ENCODE measurements at regions not wholly inside any gene's neighbourhood (a gene's known extent, or its start where the extent isn't known, plus 50 kb on each side); places are given as distances from the start of the nearest gene placed in this dataset.

DNA sequence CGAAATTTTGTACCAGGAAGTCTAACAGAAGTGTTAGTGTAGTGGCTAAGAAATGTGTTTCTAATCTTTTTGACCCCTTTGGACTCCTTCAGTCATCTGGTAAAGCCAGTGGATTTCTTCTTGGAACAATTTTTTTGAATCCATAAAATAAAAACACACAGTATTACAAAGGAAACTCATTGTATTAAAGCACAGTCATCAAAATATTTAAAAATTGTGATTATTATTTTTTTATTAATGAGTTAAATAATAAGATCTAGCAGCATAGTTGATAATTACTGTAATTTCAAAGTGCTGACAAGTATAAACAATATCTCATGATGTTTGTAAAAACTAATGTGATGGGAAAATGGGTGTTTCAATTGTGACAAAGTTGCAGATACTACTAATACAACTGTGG is 72.2 kb upstream of the LRRC3B start:
- dilution Hi-C loops (cut with MboI; ENCODE audit: extremely low pct_ligation_motif_present, low sequenced_read_pairs) (no loop called here), intact Hi-C loops (cut with micrococcal nuclease) (no loop called here)
- H3K9me3 ChIP-seq (replicated peaks; ENCODE audit: control insufficient read depth, insufficient read depth, low read length): no peaks in the 10 kb centered on the region
- H3K79me2 ChIP-seq (ENCODE audit: control insufficient read depth, insufficient read depth, low read length): no peaks in the 10 kb centered on the region
- no peak for FAIRE-seq
- H3K4me2 ChIP-seq (ENCODE audit: insufficient read depth, low read length): no peak overlapping the region
- no peaks in the 10 kb centered on the region for H3K27me3 ChIP-seq (ENCODE audit: control insufficient read depth in 2 of 2, insufficient read depth in 2 of 2, low read length in 2 of 2)
- TF ChIP-seq, protein P1, sequence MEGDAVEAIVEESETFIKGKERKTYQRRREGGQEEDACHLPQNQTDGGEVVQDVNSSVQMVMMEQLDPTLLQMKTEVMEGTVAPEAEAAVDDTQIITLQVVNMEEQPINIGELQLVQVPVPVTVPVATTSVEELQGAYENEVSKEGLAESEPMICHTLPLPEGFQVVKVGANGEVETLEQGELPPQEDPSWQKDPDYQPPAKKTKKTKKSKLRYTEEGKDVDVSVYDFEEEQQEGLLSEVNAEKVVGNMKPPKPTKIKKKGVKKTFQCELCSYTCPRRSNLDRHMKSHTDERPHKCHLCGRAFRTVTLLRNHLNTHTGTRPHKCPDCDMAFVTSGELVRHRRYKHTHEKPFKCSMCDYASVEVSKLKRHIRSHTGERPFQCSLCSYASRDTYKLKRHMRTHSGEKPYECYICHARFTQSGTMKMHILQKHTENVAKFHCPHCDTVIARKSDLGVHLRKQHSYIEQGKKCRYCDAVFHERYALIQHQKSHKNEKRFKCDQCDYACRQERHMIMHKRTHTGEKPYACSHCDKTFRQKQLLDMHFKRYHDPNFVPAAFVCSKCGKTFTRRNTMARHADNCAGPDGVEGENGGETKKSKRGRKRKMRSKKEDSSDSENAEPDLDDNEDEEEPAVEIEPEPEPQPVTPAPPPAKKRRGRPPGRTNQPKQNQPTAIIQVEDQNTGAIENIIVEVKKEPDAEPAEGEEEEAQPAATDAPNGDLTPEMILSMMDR (IDR thresholded peaks at IDR 0.05; ENCODE audit: extremely low read depth in 1 of 2, insufficient read depth in 1 of 2, low read depth in 1 of 2, low read length in 2 of 2): no peak
- TF ChIP-seq POLR2AphosphoS5 (IDR thresholded peaks at IDR 0.05; ENCODE audit: insufficient read depth, low read depth, low read length) (no peak), JUN (IDR thresholded peaks at IDR 0.05; ENCODE audit: borderline replicate concordance, insufficient read depth, insufficient read length, low read depth) (no peak), GATA2 (IDR thresholded peaks at IDR 0.05; ENCODE audit: insufficient read depth, insufficient read length, low read depth, low read length) (no peak), EZH2 (IDR thresholded peaks at IDR 0.05; ENCODE audit: borderline replicate concordance, low read depth, low read length, severe bottlenecking) (no peak), POLR2A (IDR thresholded peaks at IDR 0.05; ENCODE audit: low read depth, low read length) (no peak), MYC (IDR thresholded peaks at IDR 0.05; ENCODE audit: low read depth, low read length) (no peak), FOS (IDR thresholded peaks at IDR 0.05; ENCODE audit: borderline replicate concordance, insufficient read depth, low read length) (no peak)
- TF ChIP-seq, protein P2, sequence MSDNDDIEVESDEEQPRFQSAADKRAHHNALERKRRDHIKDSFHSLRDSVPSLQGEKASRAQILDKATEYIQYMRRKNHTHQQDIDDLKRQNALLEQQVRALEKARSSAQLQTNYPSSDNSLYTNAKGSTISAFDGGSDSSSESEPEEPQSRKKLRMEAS (IDR thresholded peaks at IDR 0.05; ENCODE audit: insufficient read depth, insufficient read length): no peak
- BruUV-seq (replicated peaks): no TSS peak
- no peak overlapping the region for H3K4me3 ChIP-seq (replicated peaks in 1 of 3; ENCODE audit: insufficient read depth in 1 of 3, low read depth in 1 of 3, low read length in 3 of 3)
- H3K9me1 ChIP-seq (replicated peaks; ENCODE audit: control insufficient read depth, extremely low read depth, insufficient read depth, low read length): no peaks in the 10 kb centered on the region
- H3K9ac ChIP-seq (replicated peaks; ENCODE audit: extremely low read depth, insufficient read depth, low read length): no peak overlapping the region
- DNase-seq (ENCODE audit: low read depth, low spot score): no peak
- no peak overlapping the region for H2AFZ ChIP-seq (ENCODE audit: low read depth, low read length)
- H4K20me1 ChIP-seq (replicated peaks; ENCODE audit: control insufficient read depth, extremely low read depth, insufficient read depth, low read length): no peaks in the 10 kb centered on the region
- H3K27ac ChIP-seq (ENCODE audit: insufficient read depth, low read depth, low read length): no peak overlapping the region
- POLR2A ChIA-PET: no interaction called here
- no peaks in the 10 kb centered on the region for H3K36me3 ChIP-seq (ENCODE audit: control insufficient read depth in 2 of 2, extremely low read depth in 1 of 2, insufficient read depth in 2 of 2, low read length in 2 of 2)
- no peaks in the 10 kb centered on the region for H3K4me1 ChIP-seq (ENCODE audit: control insufficient read depth, extremely low read depth, insufficient read depth, low read length)
- CTCF ChIA-PET: no interaction called here

Data from endothelial cell of umbilical vein (primary cell).